Hepatocyte (in vitro differentiated cells): ENCODE measurements at regions not wholly inside any gene's neighbourhood (a gene's known extent, or its start where the extent isn't known, plus 50 kb on each side); places are given as distances from the start of the nearest gene placed in this dataset.
"Not testable (repeated sequence)": the region's sequence is repeated elsewhere in the genome, so short reads cannot be mapped to it uniquely, and the experiment has no call there.

ENCODE experiments used
- EZH2 ChIP-seq: fragments of 200-600 bp; sonication (generic); IDR thresholded peaks from 2 replicates; pipeline ENCODE4 v1.6.1; 2016; ENCODE audit warnings: antibody characterized with exemption, mild to moderate bottlenecking, borderline replicate concordance
- EZH2phosphoT487 ChIP-seq: fragments of 200-600 bp; sonication (generic); IDR thresholded peaks from one replicate; pipeline ENCODE4 v1.6.1; 2018; ENCODE audit warnings: antibody characterized with exemption, mild to moderate bottlenecking, low read depth, moderate library complexity; ENCODE audit not compliant: unreplicated experiment, severe bottlenecking
- TF ChIP-seq, protein P1 (sequence below): fragments of 200-600 bp; sonication (generic); IDR thresholded peaks from 2 replicates; pipeline ENCODE4 v1.5.1; 2016; ENCODE audit warnings: antibody characterized with exemption, mild to moderate bottlenecking; ENCODE audit not compliant: poor library complexity

DNA sequence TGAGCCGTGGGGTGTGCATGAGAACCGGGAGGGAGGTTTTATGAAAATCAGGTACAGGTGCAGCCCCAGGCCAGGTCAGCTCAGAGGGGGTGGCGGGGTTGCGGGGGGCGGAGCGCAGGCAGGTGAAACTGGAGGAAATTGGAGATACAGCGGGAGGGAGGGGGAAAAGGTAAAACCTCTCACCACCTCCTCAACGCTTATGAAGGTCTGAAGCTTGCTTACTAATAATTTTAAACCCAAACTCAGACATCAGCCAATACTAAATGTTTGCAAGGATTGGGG, 101.2 kb upstream of the GRK3 start:
- TF ChIP-seq, protein P1, sequence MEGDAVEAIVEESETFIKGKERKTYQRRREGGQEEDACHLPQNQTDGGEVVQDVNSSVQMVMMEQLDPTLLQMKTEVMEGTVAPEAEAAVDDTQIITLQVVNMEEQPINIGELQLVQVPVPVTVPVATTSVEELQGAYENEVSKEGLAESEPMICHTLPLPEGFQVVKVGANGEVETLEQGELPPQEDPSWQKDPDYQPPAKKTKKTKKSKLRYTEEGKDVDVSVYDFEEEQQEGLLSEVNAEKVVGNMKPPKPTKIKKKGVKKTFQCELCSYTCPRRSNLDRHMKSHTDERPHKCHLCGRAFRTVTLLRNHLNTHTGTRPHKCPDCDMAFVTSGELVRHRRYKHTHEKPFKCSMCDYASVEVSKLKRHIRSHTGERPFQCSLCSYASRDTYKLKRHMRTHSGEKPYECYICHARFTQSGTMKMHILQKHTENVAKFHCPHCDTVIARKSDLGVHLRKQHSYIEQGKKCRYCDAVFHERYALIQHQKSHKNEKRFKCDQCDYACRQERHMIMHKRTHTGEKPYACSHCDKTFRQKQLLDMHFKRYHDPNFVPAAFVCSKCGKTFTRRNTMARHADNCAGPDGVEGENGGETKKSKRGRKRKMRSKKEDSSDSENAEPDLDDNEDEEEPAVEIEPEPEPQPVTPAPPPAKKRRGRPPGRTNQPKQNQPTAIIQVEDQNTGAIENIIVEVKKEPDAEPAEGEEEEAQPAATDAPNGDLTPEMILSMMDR = not testable (repeated sequence)
- TF ChIP-seq EZH2, EZH2phosphoT487: not testable (repeated sequence)
